ENCODE measurements at regions not wholly inside any gene's neighbourhood (a gene's known extent, or its start where the extent isn't known, plus 50 kb on each side); places are given as distances from the start of the nearest gene placed in this dataset.
A peak's percentile ranks its signal among the peaks of the same experiment; 100 is the strongest.

DNA sequence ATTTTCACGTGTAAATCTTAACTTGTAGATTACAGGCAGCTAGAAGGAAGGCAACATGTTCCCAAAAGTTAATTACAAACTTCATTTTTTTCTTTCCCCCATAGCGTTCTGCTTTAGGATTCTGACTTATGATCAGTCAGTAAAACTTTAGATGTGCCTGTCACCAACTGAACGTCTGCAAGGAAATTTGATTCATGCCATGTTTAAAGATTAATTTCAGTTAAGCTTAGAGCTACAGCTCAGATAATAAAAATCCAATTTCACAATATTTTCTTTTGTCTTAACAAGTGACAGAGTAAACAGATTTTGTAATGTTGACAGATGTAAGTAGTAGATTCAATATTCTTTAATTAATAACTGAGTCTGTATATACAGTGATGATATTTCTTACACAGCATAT lies 253.1 kb downstream of the NFKBIZ start:
- Histone ChIP-seq H3K9me3 (ENCODE audit: control insufficient read depth, low read length) (peaks cover 4% of the 10 kb centered on the region), H3K27me3 (replicated peaks; ENCODE audit: control insufficient read depth, insufficient read depth, low read length) (no peaks in the 10 kb centered on the region), H3K4me1 (ENCODE audit: control insufficient read depth, insufficient read depth, low read length) (peaks cover 14% of the 10 kb centered on the region), H3K4me3 (ENCODE audit: low read length) (no peak overlapping the region), H3K36me3 (ENCODE audit: control insufficient read depth, insufficient read depth, low read length, severe bottlenecking) (no peaks in the 10 kb centered on the region), H3K9ac (ENCODE audit: low read length) (peak overlapping the region; percentile 44)
- DNase-seq (ENCODE audit: low read depth), result no peak

DNA sequence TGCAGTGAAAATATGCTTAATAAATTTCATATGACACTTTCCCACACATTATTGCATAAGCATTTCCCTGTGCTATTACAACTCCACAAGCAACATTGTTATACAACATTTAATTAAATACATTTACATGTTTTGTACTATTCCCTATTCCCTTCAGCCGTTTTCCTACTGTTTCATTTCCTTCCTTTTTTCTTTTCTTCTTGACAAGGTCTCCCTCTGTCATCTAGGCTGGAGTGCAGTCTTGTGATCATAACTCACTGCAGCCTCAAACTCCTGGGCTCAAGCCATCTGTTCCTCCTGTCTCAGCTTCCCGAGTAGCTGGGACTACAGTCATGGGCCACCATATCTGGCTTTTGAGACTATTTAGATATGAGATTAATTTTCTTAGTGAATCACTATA lies 254.7 kb downstream of the NFKBIZ start:
- no peak for DNase-seq (ENCODE audit: low read depth)
- no peaks in the 10 kb centered on the region for H3K36me3 ChIP-seq (ENCODE audit: control insufficient read depth, insufficient read depth, low read length, severe bottlenecking)
- H3K4me1 ChIP-seq (ENCODE audit: control insufficient read depth, insufficient read depth, low read length), result peaks cover 14% of the 10 kb centered on the region
- H3K4me3 ChIP-seq (ENCODE audit: low read length), result peak overlapping the region; percentile 4
- peaks cover 11% of the 10 kb centered on the region for H3K9me3 ChIP-seq (ENCODE audit: control insufficient read depth, low read length)
- H3K27me3 ChIP-seq (replicated peaks; ENCODE audit: control insufficient read depth, insufficient read depth, low read length), result no peaks in the 10 kb centered on the region
- no peak overlapping the region for H3K9ac ChIP-seq (ENCODE audit: low read length)

DNA sequence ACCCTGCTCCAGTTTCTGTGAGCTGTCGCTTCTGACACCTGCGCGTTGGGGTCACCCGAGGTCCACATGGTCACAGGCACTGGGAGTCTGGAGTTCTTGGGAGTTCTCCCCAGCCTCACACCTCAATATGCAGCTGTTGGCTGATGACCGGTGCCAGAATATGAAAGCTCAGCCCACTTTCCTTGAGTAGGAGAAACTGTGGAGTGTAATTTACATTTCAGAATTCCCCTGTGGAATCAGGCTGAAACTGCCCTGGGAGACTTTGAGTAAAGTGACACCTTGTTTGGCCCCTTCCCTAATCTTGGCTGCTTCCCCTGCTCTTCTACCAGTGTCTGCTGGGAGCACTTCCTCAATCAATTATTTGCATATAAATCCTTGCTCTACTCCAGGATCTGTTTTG lies 255.9 kb downstream of the NFKBIZ start:
- H3K27me3 ChIP-seq (replicated peaks; ENCODE audit: control insufficient read depth, insufficient read depth, low read length), result no peaks in the 10 kb centered on the region
- H3K9ac ChIP-seq (ENCODE audit: low read length), result no peak overlapping the region
- peaks cover 11% of the 10 kb centered on the region for H3K9me3 ChIP-seq (ENCODE audit: control insufficient read depth, low read length)
- no peak for DNase-seq (ENCODE audit: low read depth)
- no peak overlapping the region for H3K4me3 ChIP-seq (ENCODE audit: low read length)
- peaks cover 14% of the 10 kb centered on the region for H3K4me1 ChIP-seq (ENCODE audit: control insufficient read depth, insufficient read depth, low read length)
- H3K36me3 ChIP-seq (ENCODE audit: control insufficient read depth, insufficient read depth, low read length, severe bottlenecking), result no peaks in the 10 kb centered on the region

DNA sequence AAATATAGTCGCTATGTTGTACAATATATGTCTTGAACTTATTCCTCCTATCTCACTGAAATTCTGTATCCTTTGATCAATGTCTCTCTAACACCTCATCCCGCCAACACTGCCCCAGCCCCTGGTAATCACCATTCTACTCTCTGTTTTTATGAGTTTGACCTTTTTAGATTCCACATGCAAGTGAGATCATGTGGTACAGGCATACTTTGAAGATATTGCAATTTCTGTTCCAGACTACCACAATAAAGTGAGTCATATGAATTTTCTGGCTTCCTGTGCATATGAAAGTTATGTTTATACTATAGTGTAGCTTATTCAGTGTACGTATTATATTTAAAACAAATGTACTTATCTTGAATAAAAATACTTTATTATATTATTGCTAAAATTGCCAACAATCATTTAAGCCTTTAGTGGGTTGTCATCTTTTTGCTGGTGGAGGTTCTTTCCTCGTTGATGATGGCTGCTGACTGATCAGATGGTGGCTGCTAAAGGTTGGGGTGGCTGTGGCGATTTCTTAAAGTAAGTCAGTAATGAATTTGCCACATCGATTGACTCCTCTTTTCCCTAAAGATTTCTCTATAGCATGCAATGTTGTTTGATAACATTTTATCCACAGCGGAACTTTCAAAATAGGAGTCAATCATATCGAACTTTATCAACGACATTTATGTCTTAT lies 257.2 kb downstream of the NFKBIZ start:
- DNase-seq (ENCODE audit: low read depth), result peak; percentile 58
- Histone ChIP-seq H3K4me1 (ENCODE audit: control insufficient read depth, insufficient read depth, low read length) (peaks cover 14% of the 10 kb centered on the region), H3K9ac (ENCODE audit: low read length) (no peak overlapping the region), H3K27me3 (replicated peaks; ENCODE audit: control insufficient read depth, insufficient read depth, low read length) (no peaks in the 10 kb centered on the region), H3K4me3 (ENCODE audit: low read length) (no peak overlapping the region), H3K9me3 (ENCODE audit: control insufficient read depth, low read length) (peaks cover 11% of the 10 kb centered on the region), H3K36me3 (ENCODE audit: control insufficient read depth, insufficient read depth, low read length, severe bottlenecking) (no peaks in the 10 kb centered on the region)

DNA sequence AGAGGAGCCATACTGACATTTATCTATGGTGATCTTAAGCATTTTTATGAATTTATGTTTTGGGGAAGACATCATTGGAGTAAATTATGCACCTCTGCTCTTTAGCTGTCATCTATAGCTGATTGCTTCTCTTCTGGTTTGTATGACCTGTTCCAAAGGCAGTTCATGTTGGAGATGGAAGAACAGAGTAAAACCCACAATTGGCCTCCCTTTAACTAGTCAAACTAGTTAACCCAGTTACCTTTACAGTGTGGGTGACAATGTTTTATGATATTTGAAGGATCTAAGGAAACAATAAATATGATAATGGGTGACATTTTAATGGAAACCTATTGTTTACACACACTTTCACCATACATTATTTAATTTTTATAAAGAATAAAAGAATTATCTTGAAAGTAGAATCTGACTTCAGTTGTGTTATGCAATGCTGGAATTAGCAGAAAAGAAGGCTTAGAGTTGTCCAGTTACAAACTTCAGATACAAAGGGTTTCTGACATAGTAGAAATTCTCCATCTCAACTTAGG lies 263.5 kb downstream of the NFKBIZ start:
- Histone ChIP-seq H3K9ac (ENCODE audit: low read length) (no peak overlapping the region), H3K27me3 (replicated peaks; ENCODE audit: control insufficient read depth, insufficient read depth, low read length) (no peaks in the 10 kb centered on the region), H3K9me3 (ENCODE audit: control insufficient read depth, low read length) (peaks cover 3% of the 10 kb centered on the region), H3K4me1 (ENCODE audit: control insufficient read depth, insufficient read depth, low read length) (no peaks in the 10 kb centered on the region), H3K36me3 (ENCODE audit: control insufficient read depth, insufficient read depth, low read length, severe bottlenecking) (no peaks in the 10 kb centered on the region), H3K4me3 (ENCODE audit: low read length) (no peak overlapping the region)
- DNase-seq (ENCODE audit: low read depth), result no peak

DNA sequence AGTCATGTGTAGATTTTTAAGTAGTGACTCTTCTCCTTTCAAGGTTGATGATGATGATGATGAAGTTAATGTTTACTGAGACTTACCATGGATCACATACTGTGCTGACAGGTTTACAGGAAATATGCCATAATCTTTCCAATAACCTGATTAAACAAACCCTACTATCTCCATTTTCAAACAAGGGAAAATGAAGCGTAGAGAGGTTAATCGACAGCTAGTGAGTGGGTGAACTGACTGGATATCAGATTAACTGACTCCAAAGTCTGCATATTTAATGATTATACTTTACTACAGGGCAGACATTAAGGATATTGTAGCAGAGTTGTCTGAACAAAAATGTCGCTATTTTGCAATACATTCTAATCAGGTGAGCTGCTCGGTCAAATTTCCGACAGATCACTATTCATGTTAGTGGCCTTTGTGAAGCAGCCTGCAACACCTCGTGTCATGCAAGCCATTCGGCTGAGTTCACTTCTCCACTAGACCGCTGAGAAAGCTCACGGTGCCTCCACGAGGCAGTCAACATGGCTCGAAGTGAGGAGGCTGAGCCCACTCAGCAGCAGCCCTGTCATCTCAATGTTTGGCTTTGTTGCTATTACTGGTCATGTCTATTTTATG lies 264.2 kb downstream of the NFKBIZ start:
- no peak overlapping the region for H3K4me3 ChIP-seq (ENCODE audit: low read length)
- no peak overlapping the region for H3K9ac ChIP-seq (ENCODE audit: low read length)
- no peaks in the 10 kb centered on the region for H3K9me3 ChIP-seq (ENCODE audit: control insufficient read depth, low read length)
- no peak for DNase-seq (ENCODE audit: low read depth)
- H3K36me3 ChIP-seq (ENCODE audit: control insufficient read depth, insufficient read depth, low read length, severe bottlenecking), result no peaks in the 10 kb centered on the region
- no peaks in the 10 kb centered on the region for H3K4me1 ChIP-seq (ENCODE audit: control insufficient read depth, insufficient read depth, low read length)
- no peaks in the 10 kb centered on the region for H3K27me3 ChIP-seq (replicated peaks; ENCODE audit: control insufficient read depth, insufficient read depth, low read length)

DNA sequence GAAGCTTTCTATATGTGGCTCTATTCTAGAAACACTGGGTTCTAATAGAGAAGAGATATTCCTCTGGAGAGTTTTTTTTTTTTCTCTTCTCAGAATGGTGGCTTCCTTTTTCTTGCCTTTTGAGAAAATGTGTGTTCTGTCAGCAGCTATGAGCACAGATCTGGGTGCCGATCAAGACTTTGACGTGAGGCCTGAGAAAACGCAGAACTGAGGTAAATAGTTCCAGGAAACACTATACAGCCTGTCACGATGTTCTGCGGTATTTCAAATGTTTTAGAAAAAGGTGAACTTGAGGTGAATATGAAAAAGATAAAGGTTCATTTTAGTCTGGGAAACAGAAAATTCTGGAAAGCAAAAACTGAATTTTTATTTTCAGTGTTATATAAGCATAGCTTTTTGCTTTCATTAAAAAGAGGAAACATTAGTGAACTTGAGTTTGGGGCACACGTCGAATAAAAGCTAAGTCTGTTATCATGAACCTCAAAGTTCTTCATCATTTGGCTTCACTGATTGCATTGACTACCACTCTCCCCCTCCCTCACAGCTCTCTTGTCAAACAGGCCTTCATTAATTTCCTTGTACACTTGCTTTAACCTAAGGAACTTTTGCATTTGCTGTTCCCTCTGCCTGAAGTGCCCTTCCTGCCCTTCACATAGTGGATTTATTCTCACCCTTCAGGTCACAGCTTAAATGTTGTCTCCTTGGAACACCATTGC lies 265.1 kb downstream of the NFKBIZ start:
- Histone ChIP-seq H3K4me1 (ENCODE audit: control insufficient read depth, insufficient read depth, low read length) (no peaks in the 10 kb centered on the region), H3K9me3 (ENCODE audit: control insufficient read depth, low read length) (no peaks in the 10 kb centered on the region), H3K4me3 (ENCODE audit: low read length) (no peak overlapping the region), H3K9ac (ENCODE audit: low read length) (no peak overlapping the region), H3K27me3 (replicated peaks; ENCODE audit: control insufficient read depth, insufficient read depth, low read length) (no peaks in the 10 kb centered on the region), H3K36me3 (ENCODE audit: control insufficient read depth, insufficient read depth, low read length, severe bottlenecking) (no peaks in the 10 kb centered on the region)
- no peak for DNase-seq (ENCODE audit: low read depth)

DNA sequence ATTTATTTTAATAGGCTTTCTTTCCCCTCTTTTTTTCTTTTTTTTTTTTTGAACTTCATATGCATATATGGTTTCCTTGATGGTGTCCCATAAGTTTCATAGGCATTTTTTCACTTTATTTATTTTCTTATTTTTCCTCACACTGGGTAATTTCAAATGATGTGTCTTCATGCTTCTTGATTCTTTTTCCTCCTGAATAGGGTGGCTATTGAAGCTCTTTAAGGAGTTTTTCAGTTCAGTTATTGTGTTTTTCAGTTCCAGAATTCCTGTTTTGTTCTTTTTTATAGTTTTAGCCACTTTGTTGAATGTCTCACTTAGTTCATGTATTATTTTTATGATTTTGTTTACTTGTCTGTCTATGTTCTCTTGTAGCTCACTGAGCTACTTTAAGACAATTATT lies 273.2 kb downstream of the NFKBIZ start:
- Histone ChIP-seq H3K9ac (ENCODE audit: low read length) (no peak overlapping the region), H3K4me3 (ENCODE audit: low read length) (no peak overlapping the region), H3K4me1 (ENCODE audit: control insufficient read depth, insufficient read depth, low read length) (peaks cover 25% of the 10 kb centered on the region), H3K36me3 (ENCODE audit: control insufficient read depth, insufficient read depth, low read length, severe bottlenecking) (no peaks in the 10 kb centered on the region), H3K9me3 (ENCODE audit: control insufficient read depth, low read length) (peaks cover 21% of the 10 kb centered on the region), H3K27me3 (replicated peaks; ENCODE audit: control insufficient read depth, insufficient read depth, low read length) (no peaks in the 10 kb centered on the region)
- DNase-seq (ENCODE audit: low read depth), result no peak

DNA sequence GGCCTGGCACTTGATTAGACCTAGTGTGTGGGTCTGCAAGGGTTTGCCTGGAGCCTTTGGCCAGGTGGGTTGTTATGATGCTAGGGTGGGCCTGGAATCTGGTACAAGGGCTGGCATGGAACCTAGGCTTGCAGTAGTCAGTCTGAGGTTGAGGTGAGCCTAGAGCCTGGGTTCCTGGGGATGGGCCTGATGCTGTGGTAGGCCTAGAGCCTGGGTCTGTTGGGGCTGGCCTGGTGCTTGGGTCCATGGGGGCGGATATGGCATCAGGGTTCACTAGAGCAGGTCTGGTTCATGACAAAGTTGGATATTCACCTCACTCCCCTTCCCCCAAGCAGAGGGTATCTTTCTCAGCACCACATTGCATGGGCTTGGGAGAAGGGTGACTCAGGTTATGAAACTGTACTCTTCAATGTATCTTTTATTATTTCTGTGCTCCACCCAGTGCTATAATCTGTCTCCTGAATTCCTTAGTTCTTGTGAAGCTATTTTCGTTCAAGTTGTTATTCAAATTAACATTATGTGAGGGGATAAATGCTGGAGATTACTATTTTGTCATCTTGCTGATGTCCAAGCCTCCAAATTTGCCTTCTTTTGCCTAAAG lies 274.4 kb downstream of the NFKBIZ start:
- Histone ChIP-seq H3K27me3 (replicated peaks; ENCODE audit: control insufficient read depth, insufficient read depth, low read length) (no peaks in the 10 kb centered on the region), H3K36me3 (ENCODE audit: control insufficient read depth, insufficient read depth, low read length, severe bottlenecking) (no peaks in the 10 kb centered on the region), H3K4me3 (ENCODE audit: low read length) (no peak overlapping the region), H3K4me1 (ENCODE audit: control insufficient read depth, insufficient read depth, low read length) (peaks cover 25% of the 10 kb centered on the region), H3K9me3 (ENCODE audit: control insufficient read depth, low read length) (peaks cover 21% of the 10 kb centered on the region), H3K9ac (ENCODE audit: low read length) (peak overlapping the region; percentile 18)
- peak; percentile 17 for DNase-seq (ENCODE audit: low read depth)

DNA sequence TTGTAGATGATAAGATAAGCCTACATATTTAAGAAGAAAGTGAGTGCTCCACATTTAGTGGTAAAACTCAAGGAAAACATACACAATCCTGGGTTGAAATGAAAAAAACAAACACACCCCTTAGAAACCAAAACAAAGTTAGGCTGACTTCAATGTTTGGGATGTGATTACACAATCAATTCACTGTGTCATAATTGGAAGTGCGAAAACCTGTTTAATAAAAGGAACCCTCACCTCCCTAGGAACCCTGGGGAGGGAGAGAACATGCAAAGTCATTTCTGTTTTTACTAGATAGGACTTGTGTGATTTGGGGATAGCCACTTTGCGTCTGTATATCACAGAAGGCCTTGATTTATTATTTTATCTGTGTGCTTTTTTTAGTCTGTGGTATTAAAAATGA lies 275.0 kb downstream of the NFKBIZ start:
- H3K36me3 ChIP-seq (ENCODE audit: control insufficient read depth, insufficient read depth, low read length, severe bottlenecking), result no peaks in the 10 kb centered on the region
- H3K4me1 ChIP-seq (ENCODE audit: control insufficient read depth, insufficient read depth, low read length), result peaks cover 25% of the 10 kb centered on the region
- H3K9ac ChIP-seq (ENCODE audit: low read length), result peak overlapping the region; percentile 18
- peaks cover 21% of the 10 kb centered on the region for H3K9me3 ChIP-seq (ENCODE audit: control insufficient read depth, low read length)
- no peak overlapping the region for H3K4me3 ChIP-seq (ENCODE audit: low read length)
- DNase-seq (ENCODE audit: low read depth), result peak; percentile 54
- no peaks in the 10 kb centered on the region for H3K27me3 ChIP-seq (replicated peaks; ENCODE audit: control insufficient read depth, insufficient read depth, low read length)

DNA sequence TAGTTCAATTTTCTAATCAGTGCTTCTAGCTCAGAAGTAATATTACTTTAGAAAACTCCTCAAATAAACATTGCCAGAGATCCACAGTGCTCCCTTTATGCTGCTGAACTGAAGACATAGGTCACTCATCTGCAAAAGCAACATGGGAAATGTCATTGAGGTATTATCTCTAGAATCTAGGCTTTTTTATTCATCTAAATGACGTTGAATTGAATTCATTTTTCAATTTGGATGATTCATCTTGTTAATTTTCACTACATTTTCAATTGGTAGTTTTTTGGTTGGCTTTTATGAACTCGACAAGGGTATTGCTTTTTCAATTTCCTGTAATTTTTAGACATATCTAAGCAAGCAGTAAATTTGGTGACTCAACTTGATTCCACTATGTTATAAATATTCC lies 275.4 kb downstream of the NFKBIZ start:
- H3K4me3 ChIP-seq (ENCODE audit: low read length), result no peak overlapping the region
- no peaks in the 10 kb centered on the region for H3K27me3 ChIP-seq (replicated peaks; ENCODE audit: control insufficient read depth, insufficient read depth, low read length)
- no peak overlapping the region for H3K9ac ChIP-seq (ENCODE audit: low read length)
- no peak for DNase-seq (ENCODE audit: low read depth)
- H3K9me3 ChIP-seq (ENCODE audit: control insufficient read depth, low read length), result peaks cover 21% of the 10 kb centered on the region
- no peaks in the 10 kb centered on the region for H3K36me3 ChIP-seq (ENCODE audit: control insufficient read depth, insufficient read depth, low read length, severe bottlenecking)
- peaks cover 28% of the 10 kb centered on the region for H3K4me1 ChIP-seq (ENCODE audit: control insufficient read depth, insufficient read depth, low read length)

All from adipocyte (in vitro differentiated cells).